OCI-LY7 (cell line): ENCODE measurements at regions not wholly inside any gene's neighbourhood (a gene's known extent, or its start where the extent isn't known, plus 50 kb on each side); places are given as distances from the start of the nearest gene placed in this dataset.

Experiments used
- BruUV-seq: library from RNA; stranded (reverse); fragments of 400-500 nt; replicated peaks from 2 replicates; lab custom pipeline; 2021; lab: Mats Ljungman, UMichigan
- CTCF ChIA-PET: fragments of 300-600 bp; sonication (Branson Sonifier 250); formaldehyde crosslinking; loops from one replicate; lab custom pipeline; 2022; ENCODE audit warnings: antibody characterized with exemption; ENCODE audit not compliant: unreplicated experiment; lab: Charles Lee
- POLR2A ChIA-PET: fragments of 300-600 bp; sonication (Branson Sonifier 250); formaldehyde crosslinking; loops from one replicate; lab custom pipeline; 2022; ENCODE audit warnings: antibody characterized with exemption; lab: Charles Lee
- DNase-seq: peaks from one replicate; pipeline ENCODE4 v3.0.0-alpha.2; 2015; ENCODE audit warnings: low spot score
- H2AFZ ChIP-seq: fragments of 200-600 bp; sonication (generic), shearing (Covaris generic); 2 replicates; pipeline ENCODE4 v1.6.1; 2014; ENCODE audit warnings: mild to moderate bottlenecking, antibody characterized with exemption, low read length, moderate library complexity
- H3K27ac ChIP-seq: fragments of 200-600 bp; sonication (generic); 2 replicates; pipeline ENCODE4 v1.5.1; 2014; ENCODE audit warnings: mixed run types, low read depth, mild to moderate bottlenecking, moderate library complexity, low read length, inconsistent platforms; ENCODE audit not compliant: poor library complexity, severe bottlenecking
- H3K36me3 ChIP-seq: fragments of 200-600 bp; sonication (generic); 2 replicates; pipeline ENCODE4 v1.6.1; 2014; ENCODE audit warnings: mild to moderate bottlenecking, antibody characterized with exemption, low read length, moderate library complexity, mixed read lengths; ENCODE audit not compliant: insufficient read depth
- H3K4me1 ChIP-seq: fragments of 200-600 bp; sonication (generic); 2 replicates; pipeline ENCODE4 v1.5.1; 2014; ENCODE audit warnings: mild to moderate bottlenecking, low read length; ENCODE audit not compliant: insufficient read depth, poor library complexity, severe bottlenecking
- H3K4me2 ChIP-seq: fragments of 200-600 bp; sonication (generic); 2 replicates; pipeline ENCODE4 v1.6.1; 2014; ENCODE audit warnings: mild to moderate bottlenecking, low read length
- H3K4me3 ChIP-seq: fragments of 200-600 bp; sonication (generic); 2 replicates; pipeline ENCODE4 v1.5.1; 2014; ENCODE audit warnings: mild to moderate bottlenecking, low read depth, low read length; ENCODE audit not compliant: poor library complexity, severe bottlenecking
- H3K79me2 ChIP-seq: fragments of 200-600 bp; sonication (generic); 2 replicates; pipeline ENCODE4 v1.6.1; 2016; ENCODE audit warnings: low read depth, mild to moderate bottlenecking, low read length, moderate library complexity, mixed read lengths; ENCODE audit not compliant: insufficient read depth
- H3K9me2 ChIP-seq: fragments of 200-600 bp; sonication (generic); 2 replicates; pipeline ENCODE4 v1.6.1; 2016; ENCODE audit warnings: mild to moderate bottlenecking, low read length, mixed read lengths; ENCODE audit not compliant: insufficient read depth
- H3K9me3 ChIP-seq: fragments of 200-600 bp; sonication (generic); 2 replicates; pipeline ENCODE4 v1.6.1; 2014; ENCODE audit warnings: mild to moderate bottlenecking, mixed run types, low read length, mixed read lengths
- H4K20me1 ChIP-seq: fragments of 200-600 bp; sonication (generic); 2 replicates; pipeline ENCODE4 v1.6.1; 2014; ENCODE audit warnings: mild to moderate bottlenecking, antibody characterized with exemption, low read length, moderate library complexity, mixed read lengths; ENCODE audit not compliant: insufficient read depth
- CTCF ChIP-seq: fragments of 200-600 bp; sonication (generic); conservative IDR thresholded peaks from 2 replicates; pipeline ENCODE4 v1.5.1; 2014; ENCODE audit warnings: mild to moderate bottlenecking, antibody characterized with exemption, low read length, moderate library complexity, mixed read lengths
- EZH2phosphoT487 ChIP-seq: fragments of 200-600 bp; sonication (generic); IDR thresholded peaks from 2 replicates; pipeline ENCODE4 v1.6.1; 2018; ENCODE audit warnings: low read depth, borderline replicate concordance, mild to moderate bottlenecking, mixed run types, antibody characterized with exemption, low read length, moderate library complexity, mixed read lengths
- intact Hi-C: fragments of 100-400 bp; cut with micrococcal nuclease; formaldehyde crosslinking; loops from one replicate; pipeline ENCODE4 v1.10.0; 2022; ENCODE audit not compliant: unreplicated experiment

GRCh38 chr5:176152191-176152929, 85.9 kb upstream of the SIMC1 start:
- intact Hi-C loops: no loop called here
- Histone ChIP-seq H3K4me1 (no peaks in the 10 kb centered on the region), H3K4me3 (no peak overlapping the region), H3K9me2 (no peaks in the 10 kb centered on the region), H3K27ac (no peak overlapping the region), H3K79me2 (no peaks in the 10 kb centered on the region), H3K36me3 (no peaks in the 10 kb centered on the region), H4K20me1 (no peaks in the 10 kb centered on the region), H2AFZ (no peak overlapping the region), H3K4me2 (no peak overlapping the region), H3K9me3 (no peaks in the 10 kb centered on the region)
- ChIA-PET POLR2A (no interaction called here), CTCF (no interaction called here)
- DNase-seq: no peak
- no TSS peak for BruUV-seq
- TF ChIP-seq CTCF: no peak
- TF ChIP-seq EZH2phosphoT487: no peak

GRCh38 chr5:176152930-176153311, 85.3 kb upstream of the SIMC1 start:
- Histone ChIP-seq H3K4me3 (no peak overlapping the region), H3K4me1 (no peaks in the 10 kb centered on the region), H3K4me2 (no peak overlapping the region), H3K36me3 (no peaks in the 10 kb centered on the region), H3K9me3 (no peaks in the 10 kb centered on the region), H3K9me2 (no peaks in the 10 kb centered on the region), H4K20me1 (no peaks in the 10 kb centered on the region), H3K27ac (no peak overlapping the region), H2AFZ (no peak overlapping the region), H3K79me2 (no peaks in the 10 kb centered on the region)
- ChIA-PET POLR2A (no interaction called here), CTCF (interaction anchor here (0.7 kb wide), 1 partner anchor 21 kb away, joined by 3 read pairs; no protein-coding TSS in a partner anchor)
- DNase-seq: no peak
- intact Hi-C loops: no loop called here
- BruUV-seq: no TSS peak
- TF ChIP-seq CTCF: no peak
- no peak for TF ChIP-seq EZH2phosphoT487

GRCh38 chr5:176153741-176154140, 84.5 kb upstream of the SIMC1 start:
- Histone ChIP-seq H3K4me3 (no peak overlapping the region), H3K9me3 (no peaks in the 10 kb centered on the region), H3K27ac (no peak overlapping the region), H2AFZ (no peak overlapping the region), H4K20me1 (no peaks in the 10 kb centered on the region), H3K4me1 (no peaks in the 10 kb centered on the region), H3K9me2 (no peaks in the 10 kb centered on the region), H3K36me3 (no peaks in the 10 kb centered on the region), H3K79me2 (no peaks in the 10 kb centered on the region), H3K4me2 (no peak overlapping the region)
- intact Hi-C loops: no loop called here
- BruUV-seq: no TSS peak
- ChIA-PET POLR2A (no interaction called here), CTCF (interaction anchor here (0.7 kb wide), 1 partner anchor 22 kb away, joined by 3 read pairs; no protein-coding TSS in a partner anchor)
- no peak for TF ChIP-seq CTCF
- no peak for TF ChIP-seq EZH2phosphoT487
- DNase-seq: no peak
